ENCODE measurements at regions not wholly inside any gene's neighbourhood (a gene's known extent, or its start where the extent isn't known, plus 50 kb on each side); places are given as distances from the start of the nearest gene placed in this dataset.

DNA sequence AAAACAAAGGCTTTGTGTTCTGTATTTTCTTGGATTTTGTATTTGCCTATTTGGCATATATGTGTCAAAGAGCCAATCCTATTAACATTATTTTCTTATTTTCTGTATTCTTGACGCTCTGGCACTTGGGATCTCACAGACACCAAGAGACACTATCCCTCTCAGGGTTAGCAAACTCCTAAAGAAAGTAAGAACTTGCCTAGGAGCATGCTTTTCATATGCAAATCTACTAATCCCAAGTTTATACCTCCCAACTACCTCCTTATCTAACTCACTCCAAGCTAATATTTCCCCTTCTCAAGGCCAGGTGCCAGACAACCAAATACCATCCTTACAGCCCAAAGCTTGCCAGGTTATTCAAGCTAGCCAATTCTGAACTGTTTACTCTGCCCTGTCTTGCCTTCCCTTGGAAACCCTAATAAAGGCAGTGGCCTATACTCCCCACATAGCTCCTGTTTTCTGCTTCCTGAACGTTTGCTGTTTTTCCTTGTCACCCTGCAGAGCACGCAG is 455.4 kb upstream of the ANO3 start:
- DNase-seq (ENCODE audit: low read depth), result no peak
- H3K27me3 ChIP-seq (ENCODE audit: control insufficient read depth, insufficient read depth, low read length), result no peaks in the 10 kb centered on the region
- no peaks in the 10 kb centered on the region for H3K36me3 ChIP-seq (ENCODE audit: control insufficient read depth, insufficient read depth, low read length)
- CTCF ChIA-PET, result no interaction called here
- POLR2A ChIA-PET, result no interaction called here
- TF ChIP-seq, protein P1, sequence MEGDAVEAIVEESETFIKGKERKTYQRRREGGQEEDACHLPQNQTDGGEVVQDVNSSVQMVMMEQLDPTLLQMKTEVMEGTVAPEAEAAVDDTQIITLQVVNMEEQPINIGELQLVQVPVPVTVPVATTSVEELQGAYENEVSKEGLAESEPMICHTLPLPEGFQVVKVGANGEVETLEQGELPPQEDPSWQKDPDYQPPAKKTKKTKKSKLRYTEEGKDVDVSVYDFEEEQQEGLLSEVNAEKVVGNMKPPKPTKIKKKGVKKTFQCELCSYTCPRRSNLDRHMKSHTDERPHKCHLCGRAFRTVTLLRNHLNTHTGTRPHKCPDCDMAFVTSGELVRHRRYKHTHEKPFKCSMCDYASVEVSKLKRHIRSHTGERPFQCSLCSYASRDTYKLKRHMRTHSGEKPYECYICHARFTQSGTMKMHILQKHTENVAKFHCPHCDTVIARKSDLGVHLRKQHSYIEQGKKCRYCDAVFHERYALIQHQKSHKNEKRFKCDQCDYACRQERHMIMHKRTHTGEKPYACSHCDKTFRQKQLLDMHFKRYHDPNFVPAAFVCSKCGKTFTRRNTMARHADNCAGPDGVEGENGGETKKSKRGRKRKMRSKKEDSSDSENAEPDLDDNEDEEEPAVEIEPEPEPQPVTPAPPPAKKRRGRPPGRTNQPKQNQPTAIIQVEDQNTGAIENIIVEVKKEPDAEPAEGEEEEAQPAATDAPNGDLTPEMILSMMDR (IDR thresholded peaks at IDR 0.05; ENCODE audit: insufficient read depth, low read depth, low read length), result no peak
- no peak overlapping the region for H3K4me3 ChIP-seq (ENCODE audit: low read depth, low read length)

DNA sequence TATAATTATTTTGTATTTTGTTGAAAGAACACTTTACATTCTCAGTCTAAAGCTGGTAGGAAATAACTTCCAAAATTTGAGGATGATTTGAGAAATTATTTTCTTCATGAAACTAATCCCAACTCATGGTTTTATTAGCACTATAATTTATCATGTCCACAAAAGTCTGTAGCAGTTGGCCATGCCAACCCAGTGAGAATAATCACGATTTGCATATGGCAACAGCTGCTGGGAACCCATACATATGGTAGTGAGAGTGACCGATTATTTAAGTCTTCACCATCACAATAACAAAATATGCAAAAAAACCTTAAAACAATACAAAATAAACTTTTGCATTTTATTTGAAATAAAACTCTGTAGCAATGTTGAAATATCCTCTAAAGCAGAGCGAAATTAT is 445.9 kb upstream of the ANO3 start:
- Histone ChIP-seq H3K4me3 (ENCODE audit: low read depth, low read length) (no peak overlapping the region), H3K27me3 (ENCODE audit: control insufficient read depth, insufficient read depth, low read length) (no peaks in the 10 kb centered on the region), H3K36me3 (ENCODE audit: control insufficient read depth, insufficient read depth, low read length) (no peaks in the 10 kb centered on the region)
- ChIA-PET CTCF (no interaction called here), POLR2A (no interaction called here)
- DNase-seq (ENCODE audit: low read depth), result no peak
- TF ChIP-seq, protein P1 (IDR thresholded peaks at IDR 0.05; ENCODE audit: insufficient read depth, low read depth, low read length), result no peak

DNA sequence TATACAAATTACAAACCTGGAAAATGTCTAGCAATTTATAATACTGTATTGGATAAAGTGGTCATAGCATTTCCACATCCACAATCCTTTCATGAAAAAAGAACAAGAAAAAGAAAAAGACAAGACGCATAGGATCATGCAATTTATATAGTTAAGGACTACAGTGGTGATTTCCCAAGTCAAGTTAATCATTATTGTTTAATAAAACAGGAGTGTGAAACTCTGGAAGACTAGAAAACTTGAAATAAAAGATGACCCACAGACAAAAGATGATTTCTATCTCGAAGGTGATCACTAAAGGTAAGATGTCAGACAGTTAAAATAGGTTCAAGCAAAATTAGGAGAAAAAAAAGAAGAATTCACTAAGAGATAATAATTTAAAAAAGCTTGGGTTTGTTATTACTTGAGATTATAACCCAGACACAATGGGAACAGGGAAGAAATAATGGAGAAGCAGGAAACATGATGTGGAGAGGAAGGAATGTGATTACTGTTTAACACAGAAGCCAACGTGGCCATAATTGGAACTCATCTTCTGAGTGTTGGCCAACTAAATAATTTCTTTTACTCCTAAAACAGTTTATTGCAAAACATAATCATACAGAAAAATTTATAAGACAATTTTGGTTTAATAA is 441.2 kb upstream of the ANO3 start:
- H3K4me3 ChIP-seq (ENCODE audit: low read depth, low read length), result no peak overlapping the region
- DNase-seq (ENCODE audit: low read depth), result no peak
- H3K27me3 ChIP-seq (ENCODE audit: control insufficient read depth, insufficient read depth, low read length), result no peaks in the 10 kb centered on the region
- POLR2A ChIA-PET, result no interaction called here
- H3K36me3 ChIP-seq (ENCODE audit: control insufficient read depth, insufficient read depth, low read length), result no peaks in the 10 kb centered on the region
- CTCF ChIA-PET, result no interaction called here
- TF ChIP-seq, protein P1 (IDR thresholded peaks at IDR 0.05; ENCODE audit: insufficient read depth, low read depth, low read length), result no peak

DNA sequence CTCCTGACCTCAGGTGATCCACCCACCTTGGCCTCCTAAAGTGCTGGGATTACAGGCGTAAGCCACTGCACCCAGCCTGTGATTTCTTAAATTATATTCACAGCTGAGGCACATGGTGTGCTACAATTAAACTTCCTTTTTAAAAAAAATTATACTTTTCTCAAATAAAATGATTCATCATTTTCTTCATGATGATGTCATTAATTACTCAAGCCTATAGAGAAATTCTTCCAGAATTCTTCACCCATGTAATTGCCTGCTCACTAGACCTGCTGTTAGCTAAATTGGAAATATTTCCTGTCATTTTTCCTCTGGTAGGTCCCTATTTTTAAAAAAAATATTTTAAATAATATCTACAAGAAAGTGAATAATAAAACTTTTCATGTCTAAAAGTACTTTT is 440.0 kb upstream of the ANO3 start:
- no peaks in the 10 kb centered on the region for H3K36me3 ChIP-seq (ENCODE audit: control insufficient read depth, insufficient read depth, low read length)
- no peak overlapping the region for H3K4me3 ChIP-seq (ENCODE audit: low read depth, low read length)
- no peak for DNase-seq (ENCODE audit: low read depth)
- no peaks in the 10 kb centered on the region for H3K27me3 ChIP-seq (ENCODE audit: control insufficient read depth, insufficient read depth, low read length)
- POLR2A ChIA-PET, result no interaction called here
- TF ChIP-seq, protein P1 (IDR thresholded peaks at IDR 0.05; ENCODE audit: insufficient read depth, low read depth, low read length), result no peak
- CTCF ChIA-PET, result no interaction called here

DNA sequence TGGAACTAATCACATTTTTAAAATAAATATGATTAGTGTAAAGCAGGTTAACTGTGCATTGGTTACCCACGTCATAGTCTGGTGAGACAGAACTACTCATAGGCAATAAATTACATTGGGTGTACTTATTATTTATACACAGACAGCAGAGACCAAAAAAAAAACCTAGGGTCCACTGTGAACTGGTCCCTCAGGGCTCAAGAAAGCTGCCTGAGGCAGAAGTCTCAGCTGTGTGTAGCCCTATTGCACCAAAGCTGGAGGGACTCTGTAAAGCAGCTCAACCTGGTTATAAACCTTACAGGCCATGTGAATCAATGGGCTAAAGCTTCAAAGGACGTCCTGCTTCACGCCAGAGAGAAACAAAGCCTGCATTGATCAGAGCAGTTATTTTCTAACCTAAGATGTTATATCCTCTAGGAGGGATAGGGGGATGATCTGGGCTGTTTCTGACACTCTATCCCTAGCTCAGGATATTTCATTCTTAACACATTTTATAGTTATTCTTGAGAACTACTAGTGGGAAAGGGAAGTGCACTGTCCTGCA is 432.2 kb upstream of the ANO3 start:
- ChIA-PET POLR2A (no interaction called here), CTCF (no interaction called here)
- Histone ChIP-seq H3K36me3 (ENCODE audit: control insufficient read depth, insufficient read depth, low read length) (no peaks in the 10 kb centered on the region), H3K27me3 (ENCODE audit: control insufficient read depth, insufficient read depth, low read length) (no peaks in the 10 kb centered on the region), H3K4me3 (ENCODE audit: low read depth, low read length) (no peak overlapping the region)
- TF ChIP-seq, protein P1 (IDR thresholded peaks at IDR 0.05; ENCODE audit: insufficient read depth, low read depth, low read length), result no peak
- DNase-seq (ENCODE audit: low read depth), result no peak
